GM21390 (cell line): ENCODE measurements at regions not wholly inside any gene's neighbourhood (a gene's known extent, or its start where the extent isn't known, plus 50 kb on each side); places are given as distances from the start of the nearest gene placed in this dataset.
"Not testable (repeated sequence)": the region's sequence is repeated elsewhere in the genome, so short reads cannot be mapped to it uniquely, and the experiment has no call there.

ENCODE experiments used
- ATAC-seq: cut with Tn5 transposase; IDR thresholded peaks from one replicate; pipeline ENCODE4 v1.9.1; 2021; ENCODE audit not compliant: unreplicated experiment

DNA sequence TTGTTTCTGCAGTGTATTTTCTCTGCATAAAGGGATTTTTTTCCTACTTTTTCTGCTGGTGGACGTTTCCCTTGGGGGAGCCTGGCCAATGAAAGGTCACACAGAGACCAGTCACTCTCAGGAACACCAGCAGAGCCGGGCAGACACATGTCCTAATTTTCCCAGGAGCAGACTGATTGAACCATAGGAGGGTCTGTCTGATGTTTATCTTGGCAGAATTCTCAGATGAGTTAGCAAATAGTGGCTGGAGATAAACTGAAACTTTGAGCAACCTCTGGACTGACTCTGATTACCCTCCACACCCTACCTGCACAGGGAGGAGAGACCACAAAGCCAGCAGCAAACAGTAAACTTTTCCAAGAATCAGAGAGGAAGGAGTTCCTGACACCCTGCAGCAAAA, 90.0 kb upstream of the PLGLB2 start:
- ATAC-seq: not testable (repeated sequence)

DNA sequence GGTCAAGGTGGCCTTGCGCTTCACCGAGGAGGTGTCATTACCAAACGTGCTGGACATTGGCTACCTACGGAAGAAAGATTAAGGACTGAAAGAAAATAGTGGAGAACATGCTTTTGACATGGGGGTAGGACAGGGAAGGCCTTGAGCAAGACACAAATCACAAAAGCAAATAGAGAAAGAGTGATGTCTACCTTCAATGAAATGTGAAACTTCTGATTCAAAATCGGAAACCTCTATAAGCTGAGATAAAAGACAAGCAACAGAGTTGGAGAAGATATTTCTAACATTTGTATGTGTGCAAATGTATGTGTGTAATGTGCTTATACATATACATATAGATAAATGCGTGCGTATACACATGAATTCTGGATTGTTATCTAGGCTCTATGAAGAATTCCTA, 89.5 kb upstream of the PLGLB2 start:
- ATAC-seq: not testable (repeated sequence)

DNA sequence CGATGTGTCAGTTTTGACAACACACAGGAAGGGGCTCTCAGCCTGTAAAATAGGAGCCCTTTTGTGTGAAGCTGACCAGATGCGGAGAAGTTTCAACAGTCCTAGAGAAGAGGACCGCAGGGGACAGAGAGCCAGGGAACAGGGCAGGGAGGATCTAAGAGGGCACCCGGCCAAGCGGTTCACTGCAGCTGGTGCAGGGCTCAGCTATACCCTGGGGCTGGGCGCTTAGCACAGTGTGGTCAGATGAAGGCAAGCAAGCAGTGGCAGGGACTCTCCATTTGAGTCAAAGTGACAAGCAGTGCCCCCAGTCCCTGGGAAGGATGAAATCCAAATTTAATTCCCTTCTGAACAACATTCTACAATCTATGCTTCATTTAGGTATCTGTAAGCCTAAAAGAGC, 88.9 kb upstream of the PLGLB2 start:
- not testable (repeated sequence) for ATAC-seq

DNA sequence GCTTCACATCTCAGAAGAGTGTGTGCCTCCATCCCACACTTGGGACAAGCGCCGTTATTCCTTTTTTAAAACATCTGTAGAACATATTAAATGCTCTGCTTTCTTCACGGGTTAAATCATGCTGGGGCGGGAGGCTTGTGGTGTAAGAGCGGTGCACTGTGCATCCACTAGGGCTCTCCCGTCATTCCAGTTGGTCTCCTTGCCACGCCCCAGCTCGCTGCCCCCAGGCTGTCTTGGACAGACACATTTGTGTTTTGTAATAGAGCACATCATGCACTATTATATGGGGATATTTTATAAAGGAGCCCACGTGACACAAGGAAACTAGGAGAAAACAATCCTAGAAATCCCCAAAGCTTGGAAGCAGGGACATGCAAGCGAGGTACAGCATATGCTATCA, 87.7 kb upstream of the PLGLB2 start:
- not testable (repeated sequence) for ATAC-seq

- ATAC-seq: not testable (repeated sequence)
These were observed 85.3 kb upstream of the PLGLB2 start for GRCh38 chr2:87662316-87663290.

DNA sequence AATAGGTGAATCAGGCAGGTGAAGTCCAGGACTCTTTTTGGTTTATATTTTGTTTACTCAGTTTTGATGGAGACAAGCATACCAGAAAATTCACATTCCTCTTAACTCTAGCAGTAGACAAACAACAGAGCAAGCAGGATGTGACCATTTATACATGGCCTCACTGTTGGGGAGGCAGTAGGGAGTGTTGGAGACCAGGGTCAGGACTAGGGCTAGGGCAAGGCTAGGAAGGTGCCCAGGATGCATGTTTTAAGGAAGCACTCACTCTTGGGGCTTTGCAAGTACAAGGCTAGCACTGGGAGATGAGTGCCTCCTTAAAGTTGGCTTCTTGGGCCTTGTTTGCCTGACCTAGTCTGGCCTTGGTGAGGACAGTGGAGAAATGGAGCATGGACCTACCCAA, 84.5 kb upstream of the PLGLB2 start:
- ATAC-seq: not testable (repeated sequence)

- ATAC-seq: not testable (repeated sequence)
These were observed 80.9 kb upstream of the PLGLB2 start for GRCh38 chr2:87667027-87667426.

GRCh38 chr2:87668361-87668760, 79.5 kb upstream of the PLGLB2 start:
- not testable (repeated sequence) for ATAC-seq

DNA sequence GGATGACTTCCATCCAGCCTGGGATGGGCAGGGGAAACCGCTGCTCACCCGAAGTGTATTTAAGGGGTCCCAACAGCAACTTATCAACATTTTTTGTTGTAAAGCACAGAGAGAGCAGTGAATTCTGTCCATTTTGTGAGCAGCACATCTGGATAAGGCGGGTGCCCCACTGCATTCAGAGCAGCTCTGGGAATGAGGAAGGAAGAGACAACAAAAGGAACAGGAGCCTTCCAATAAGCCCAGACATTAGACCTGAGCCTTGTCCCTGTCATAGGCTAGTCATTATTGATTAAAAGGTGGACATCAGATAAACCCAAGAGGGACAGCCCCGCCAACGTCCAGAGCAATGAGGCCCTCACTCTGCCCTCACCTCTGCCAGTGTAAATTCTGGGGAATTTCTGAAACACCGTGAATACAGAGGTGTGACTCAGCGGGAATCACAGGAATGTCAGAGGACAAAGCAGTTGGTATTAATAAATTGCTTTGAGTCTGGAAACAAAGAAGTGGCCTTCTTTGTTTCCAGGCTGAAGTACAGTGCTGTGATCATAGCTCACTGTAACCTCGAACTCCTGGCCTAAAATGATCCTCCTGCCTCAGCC, 78.2 kb upstream of the PLGLB2 start:
- not testable (repeated sequence) for ATAC-seq

DNA sequence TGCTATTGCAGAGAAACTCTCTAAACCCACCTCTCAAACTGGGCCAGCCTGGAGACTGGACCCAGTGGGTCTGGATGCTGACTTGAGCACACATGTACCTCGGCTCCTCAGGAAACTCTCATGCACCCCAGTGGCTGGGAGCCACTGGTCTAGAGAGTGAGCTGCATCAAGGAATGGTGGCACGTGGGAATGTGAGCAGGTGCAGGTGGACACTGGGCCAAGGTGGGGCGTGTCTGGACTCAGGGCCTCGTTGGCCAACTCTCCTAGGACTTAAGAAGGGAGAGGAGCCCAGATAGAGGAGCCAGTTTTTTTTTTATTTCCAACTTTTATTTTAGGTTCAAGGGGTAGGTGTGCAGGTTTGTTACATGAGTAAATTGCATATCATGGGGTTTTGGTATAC, 75.5 kb upstream of the PLGLB2 start:
- ATAC-seq: not testable (repeated sequence)

DNA sequence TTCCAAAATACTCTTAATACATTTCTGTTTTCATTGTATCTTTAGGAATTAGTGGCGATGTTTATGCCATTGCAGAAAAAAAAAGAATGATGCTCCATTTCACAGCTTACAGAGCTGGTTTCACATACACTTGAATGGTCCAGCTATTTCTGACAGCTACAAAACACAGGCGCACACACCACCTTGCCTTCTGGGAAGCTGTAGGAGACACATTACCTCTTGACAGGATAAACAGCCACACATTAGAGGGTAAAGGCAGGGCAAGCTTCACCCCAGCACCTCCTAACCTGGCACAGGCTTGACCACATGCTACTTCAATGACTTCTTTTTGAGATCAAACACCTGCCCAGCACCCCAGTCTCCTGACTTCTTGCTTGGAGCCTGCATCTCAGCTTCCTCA, 73.2 kb upstream of the PLGLB2 start:
- ATAC-seq: not testable (repeated sequence)

DNA sequence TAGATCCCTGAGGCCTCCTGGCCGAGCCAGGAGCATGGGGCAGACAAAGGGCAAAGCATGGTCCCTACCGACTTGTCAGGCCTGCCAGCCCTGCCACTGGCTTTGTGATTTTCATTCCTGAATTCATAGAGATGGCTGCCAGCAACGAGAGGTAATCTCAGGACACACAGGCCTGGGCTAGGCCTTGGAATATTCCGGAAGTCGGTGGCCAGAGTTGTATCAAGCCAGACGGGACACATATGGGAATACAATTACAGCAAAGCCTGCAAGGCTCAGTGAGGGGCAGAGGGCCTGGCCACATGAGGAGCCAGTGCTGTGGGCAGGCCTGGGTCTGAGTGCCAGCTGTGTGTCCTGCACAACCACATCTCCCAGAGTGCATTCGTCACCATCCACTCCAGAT, 72.4 kb upstream of the PLGLB2 start:
- ATAC-seq: not testable (repeated sequence)

DNA sequence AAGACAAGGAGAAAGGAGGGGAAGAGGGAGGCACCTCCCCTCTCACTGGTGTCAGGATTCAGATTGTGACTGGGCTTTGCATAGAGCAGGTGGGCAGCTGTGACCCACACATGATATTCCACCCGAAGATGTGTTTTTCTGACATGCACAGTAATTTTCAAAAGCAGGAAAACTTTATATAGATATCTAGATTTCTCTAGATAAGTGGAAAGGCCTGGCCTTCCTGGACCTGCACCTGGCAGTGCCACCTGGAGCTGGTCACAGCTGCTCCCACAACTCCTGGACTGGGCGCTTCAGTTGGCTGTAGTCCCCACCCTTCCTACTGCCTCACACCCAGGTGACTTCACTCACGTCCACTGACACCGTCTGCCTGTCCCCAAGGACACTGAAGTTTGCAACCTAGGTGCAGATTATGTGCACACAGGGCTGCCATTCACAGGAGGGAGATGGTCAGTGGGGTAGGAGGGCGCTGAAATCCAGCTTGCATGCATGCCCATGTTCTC, 70.4 kb upstream of the PLGLB2 start:
- ATAC-seq: not testable (repeated sequence)

- ATAC-seq: not testable (repeated sequence)
These were observed 69.1 kb upstream of the PLGLB2 start for GRCh38 chr2:87678742-87679173.

GRCh38 chr2:87679950-87680349, 67.9 kb upstream of the PLGLB2 start:
- ATAC-seq: not testable (repeated sequence)

GRCh38 chr2:87680691-87681090, 67.2 kb upstream of the PLGLB2 start:
- ATAC-seq: not testable (repeated sequence)

GRCh38 chr2:87683451-87683850, 64.4 kb upstream of the PLGLB2 start:
- ATAC-seq: not testable (repeated sequence)

DNA sequence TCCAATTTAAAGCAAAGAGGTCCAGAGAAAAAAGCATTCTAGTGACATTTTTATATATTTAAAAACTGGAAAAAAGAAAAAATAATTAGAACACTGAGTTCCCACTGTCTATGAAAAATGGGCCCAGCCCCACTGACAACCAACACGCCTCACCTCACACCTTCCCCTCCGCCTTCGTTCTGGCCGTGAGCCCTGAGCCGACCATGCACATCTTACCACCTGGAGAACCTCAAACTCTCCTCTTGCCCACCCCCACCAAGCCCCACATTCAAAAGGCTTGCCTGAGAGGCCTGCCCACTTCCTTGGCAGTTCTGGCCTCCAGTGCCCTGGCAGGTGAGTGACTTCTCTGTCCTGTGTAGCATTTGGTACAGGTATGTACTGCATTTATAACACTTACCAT, 63.9 kb upstream of the PLGLB2 start:
- not testable (repeated sequence) for ATAC-seq

DNA sequence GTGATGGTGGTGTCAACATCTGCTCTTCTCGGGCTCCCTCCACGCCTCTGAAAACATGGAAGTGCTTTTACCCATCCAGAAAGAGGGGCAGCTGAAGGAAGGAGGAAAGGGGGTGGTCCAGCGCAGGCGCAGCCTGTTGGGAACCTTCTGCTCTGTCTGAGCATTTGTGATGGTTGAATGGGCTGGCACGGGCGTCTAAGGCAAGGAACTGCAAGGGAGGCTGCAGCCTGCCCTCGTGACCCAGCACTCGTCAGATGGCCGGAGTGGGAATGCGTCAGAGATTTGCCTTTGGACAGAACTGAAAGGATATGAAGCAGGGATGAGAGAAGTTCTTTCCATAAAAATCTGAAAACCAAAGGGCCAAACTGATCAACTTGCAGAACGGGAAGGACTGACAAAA, 62.3 kb upstream of the PLGLB2 start:
- not testable (repeated sequence) for ATAC-seq

DNA sequence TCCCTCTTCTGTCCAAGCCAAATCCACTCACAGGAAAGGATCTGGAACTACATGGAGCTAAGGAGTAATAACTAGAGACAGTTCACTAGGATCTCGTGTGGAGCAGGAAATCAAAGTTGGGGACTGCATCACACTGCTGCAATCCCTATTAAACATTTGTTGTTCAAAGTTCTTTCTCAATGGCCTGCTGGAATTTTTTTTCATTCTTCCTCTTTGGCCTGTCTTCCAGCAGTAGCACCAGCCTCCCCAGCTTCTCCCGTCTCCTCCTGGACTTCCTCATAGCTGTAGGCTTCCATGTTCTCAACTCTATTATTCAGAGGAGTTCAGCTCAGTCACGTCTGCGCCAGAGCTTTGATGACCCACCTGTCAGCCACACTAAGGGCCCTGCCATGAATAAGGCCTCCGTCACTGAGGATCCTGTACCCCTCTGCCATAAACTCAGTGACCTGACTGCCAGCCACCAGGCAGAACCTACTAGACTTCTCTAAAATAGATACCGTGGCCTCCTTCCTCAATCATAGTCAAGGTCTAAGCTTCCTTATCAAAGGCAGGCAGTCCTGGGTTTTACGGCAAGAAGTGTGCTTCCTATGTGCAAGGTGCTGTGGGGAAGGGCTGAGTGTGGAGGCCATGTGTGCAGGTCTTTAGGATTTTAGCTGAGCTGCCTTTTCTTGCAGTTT, 60.9 kb upstream of the PLGLB2 start:
- not testable (repeated sequence) for ATAC-seq
